Hematopoietic multipotent progenitor cell treated with erythropoietin and hydrocortisone succinate and interleukin-3 and kit ligand, for 4 days (in vitro differentiated cells): ENCODE measurements at regions not wholly inside any gene's neighbourhood (a gene's known extent, or its start where the extent isn't known, plus 50 kb on each side); places are given as distances from the start of the nearest gene placed in this dataset.
"Not testable (repeated sequence)": the region's sequence is repeated elsewhere in the genome, so short reads cannot be mapped to it uniquely, and the experiment has no call there.

Experiments used
- DNase-seq: peaks from one replicate; pipeline ENCODE4 v3.0.0-alpha.2; 2015

DNA sequence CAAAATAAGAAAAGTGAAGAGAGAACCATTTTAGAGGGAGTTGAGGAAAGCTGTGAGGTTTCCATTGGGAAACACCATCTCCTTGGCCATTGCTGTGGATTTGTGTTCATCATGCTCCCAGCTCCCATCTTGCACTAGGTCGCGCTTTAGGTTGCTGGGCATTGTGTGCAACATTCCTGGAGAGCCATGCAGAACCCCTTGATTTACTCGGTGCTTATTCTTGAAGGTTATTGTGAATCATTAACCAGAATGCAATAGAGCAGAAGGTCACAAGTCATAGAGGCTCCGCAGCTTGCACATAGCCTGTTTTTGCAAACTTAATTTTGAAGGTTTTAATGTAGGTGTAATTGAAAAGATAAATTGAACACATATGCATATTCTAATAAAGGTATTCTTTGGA is 239.2 kb upstream of the IL12A start:
- DNase-seq = no peak

DNA sequence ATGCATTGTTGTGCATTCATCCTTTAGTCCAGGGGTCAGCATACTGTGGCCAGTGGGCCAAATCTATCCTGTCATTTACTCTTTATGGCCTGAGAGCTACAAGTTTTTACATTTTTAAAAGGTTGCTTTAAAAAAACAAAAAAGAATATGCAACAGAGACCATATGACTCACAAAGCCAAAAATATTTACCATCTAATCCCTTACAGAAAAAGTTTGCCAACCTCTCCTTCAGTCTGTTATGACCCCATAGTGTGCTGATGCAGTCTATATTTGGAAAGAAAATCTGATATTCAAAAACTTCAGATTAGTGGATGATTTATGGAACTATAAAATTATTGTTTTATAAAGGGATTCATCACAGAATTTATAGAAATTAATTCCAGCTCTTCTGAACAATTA is 237.5 kb upstream of the IL12A start:
- DNase-seq = no peak

DNA sequence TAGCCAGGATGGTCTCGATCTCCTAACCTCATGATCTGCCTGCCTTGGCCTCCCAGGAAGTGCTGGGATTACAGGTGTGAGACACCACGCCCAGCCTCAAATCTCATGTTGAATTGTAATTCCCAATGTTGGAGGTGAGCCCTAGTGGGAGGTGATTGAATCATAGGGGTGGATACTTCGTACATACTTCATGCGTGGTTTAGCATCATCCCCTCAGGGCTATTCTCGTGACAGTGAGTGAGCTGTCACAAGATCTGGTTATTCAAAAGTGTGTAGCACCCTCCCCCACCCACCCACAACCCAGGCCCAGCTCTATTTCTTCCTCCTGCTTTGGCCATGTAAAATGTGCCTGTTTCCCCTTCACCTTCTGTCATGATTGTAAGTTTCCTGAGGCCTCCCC is 236.9 kb upstream of the IL12A start:
- DNase-seq = no peak

DNA sequence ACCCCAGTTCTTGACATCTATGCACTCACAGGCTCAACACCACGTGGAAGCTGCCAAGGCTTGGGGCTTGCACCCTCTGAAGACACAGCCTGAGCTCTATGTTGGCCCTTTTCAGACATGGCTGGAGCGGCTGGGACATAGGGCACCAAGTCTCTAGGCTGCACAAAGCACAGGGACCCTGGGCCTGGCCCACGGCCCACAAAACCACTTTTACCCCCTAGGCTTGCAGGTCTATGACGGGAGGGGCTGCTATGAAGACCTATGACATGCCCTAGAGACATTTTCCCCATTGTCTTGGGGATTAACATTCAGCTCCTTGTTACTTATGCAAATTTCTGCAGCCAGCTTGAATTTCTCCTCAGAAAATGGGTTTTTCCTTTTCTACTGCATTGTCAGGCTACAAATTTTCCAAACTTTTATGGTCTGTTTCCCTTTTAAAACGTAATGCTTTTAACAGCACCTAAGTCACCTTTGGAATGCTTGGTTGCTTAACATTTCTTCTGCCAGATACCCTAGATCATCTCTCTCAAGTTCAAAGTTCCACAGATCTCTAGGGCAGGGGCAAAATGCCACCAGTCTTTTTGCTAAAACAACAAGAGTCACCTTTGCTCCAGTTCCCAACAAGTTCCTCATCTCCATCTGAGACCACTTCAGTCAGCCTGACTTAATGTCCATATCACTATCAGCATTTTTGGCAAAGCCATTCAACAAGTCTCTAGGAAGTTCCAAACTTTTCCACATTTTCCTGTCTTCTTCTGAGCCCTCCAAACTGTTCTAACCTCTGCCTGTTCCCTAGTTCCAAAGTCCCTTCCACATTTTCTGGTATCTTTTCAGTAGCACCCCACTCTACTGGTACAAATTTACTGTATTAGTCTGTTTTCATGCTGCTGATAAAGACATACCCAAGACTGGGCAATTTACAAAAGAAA is 232.1 kb upstream of the IL12A start:
- DNase-seq = not testable (repeated sequence)

DNA sequence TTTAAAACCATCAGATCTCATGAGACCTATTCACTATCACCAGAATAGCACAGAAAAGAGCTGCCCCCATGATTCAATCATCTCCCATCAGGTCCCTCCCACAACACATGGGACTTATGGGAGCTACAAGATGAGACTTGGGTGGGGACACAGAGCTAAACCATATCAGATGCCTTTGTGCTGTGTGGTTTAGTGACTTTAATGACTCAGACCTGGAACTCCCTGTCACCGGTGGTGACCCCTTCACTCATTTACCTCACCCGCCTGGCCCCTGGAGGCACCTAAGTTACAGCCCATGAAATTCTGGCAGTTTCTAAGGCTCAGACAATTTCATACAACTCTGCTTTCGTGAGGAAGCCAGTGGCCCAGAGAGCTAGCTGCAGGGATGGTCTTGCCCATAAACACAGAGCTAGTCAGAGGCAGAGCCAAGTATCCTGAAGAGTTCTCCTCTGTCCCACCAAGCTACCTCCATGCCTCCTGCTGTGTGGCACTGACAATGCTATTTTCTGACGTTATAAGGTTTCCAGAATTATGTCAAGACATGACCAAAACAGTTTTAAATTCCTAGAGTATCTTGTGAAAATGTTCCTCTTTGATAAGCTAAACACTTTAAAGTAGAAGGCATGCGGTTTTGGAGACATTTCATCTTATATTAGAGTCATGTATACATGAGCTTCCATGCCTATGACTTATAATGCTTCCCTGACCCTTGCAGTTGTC is 231.1 kb upstream of the IL12A start:
- DNase-seq = peak; percentile 14

DNA sequence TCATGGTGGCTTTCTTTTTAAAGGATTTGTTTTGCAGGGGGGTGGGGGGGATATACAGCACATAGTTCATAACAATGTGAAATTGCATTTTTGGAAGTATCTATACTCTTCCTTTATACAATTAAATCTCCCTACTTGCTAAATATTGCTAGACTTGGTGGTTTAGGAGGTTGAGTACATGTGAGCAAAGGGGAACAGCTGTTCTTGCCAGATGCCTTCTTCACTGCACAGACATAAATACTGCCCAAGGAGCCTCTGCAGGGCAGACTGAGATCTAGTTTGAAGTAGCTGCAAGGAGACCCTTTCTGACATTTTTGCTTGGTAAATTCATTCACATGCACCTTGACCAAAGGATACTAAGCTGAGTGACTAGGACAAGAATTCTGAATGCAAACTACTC is 228.6 kb upstream of the IL12A start:
- peak; percentile 13 for DNase-seq

DNA sequence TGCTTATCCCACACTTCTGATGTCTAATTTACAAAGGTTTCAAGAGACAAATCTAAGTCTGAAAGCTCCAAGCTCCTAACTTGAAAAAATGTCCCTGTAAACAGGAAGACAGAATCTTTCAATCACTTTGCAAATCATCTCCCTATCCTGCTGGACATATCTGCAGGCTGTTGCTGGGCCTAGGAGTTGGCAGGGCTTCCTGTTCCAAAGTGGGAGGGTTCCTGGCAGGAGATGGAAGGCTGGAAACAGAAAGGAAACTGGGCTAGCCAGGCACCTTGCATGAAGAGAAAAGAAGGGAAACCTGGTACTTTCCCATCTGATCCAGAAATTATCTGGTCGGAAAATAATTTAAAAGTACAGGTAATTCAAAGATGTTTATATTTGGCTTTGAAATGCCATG is 227.3 kb upstream of the IL12A start:
- DNase-seq = no peak

DNA sequence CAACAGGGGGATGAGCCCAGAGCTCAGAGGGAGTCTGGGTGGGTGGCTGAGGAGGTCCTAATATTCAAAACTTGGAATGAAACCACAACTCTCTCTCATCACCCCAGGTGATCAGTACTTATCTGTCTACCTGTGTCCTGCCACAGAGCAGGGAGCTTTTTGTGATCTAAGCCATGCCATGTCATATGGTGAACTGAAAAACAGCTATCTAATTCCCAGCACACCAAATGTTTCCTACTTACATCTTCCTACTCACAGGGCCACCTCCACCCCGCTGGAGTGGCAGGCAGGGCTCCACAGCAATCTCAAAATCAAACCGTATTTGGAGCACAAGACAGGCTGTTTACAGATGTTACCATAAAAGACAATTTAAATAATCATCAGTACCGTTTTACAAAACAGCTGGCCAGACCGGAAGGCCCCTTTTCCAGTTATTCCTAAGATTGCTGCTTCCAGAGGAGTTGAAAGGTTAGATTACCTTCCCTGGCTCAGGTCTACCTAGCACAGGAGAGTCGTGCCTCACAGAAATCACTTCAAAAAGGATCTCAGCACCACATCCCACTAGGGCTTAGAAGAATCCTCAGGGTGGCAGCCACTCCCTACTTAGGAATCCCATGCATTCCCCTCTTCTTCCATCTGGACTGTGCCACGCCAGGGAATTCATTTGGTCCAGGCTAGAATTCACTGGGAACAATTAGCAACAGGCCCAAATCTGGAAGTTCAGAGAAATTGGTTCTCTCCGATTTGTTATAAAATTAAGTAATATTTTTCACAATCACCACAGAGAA is 226.6 kb upstream of the IL12A start:
- DNase-seq = no peak

DNA sequence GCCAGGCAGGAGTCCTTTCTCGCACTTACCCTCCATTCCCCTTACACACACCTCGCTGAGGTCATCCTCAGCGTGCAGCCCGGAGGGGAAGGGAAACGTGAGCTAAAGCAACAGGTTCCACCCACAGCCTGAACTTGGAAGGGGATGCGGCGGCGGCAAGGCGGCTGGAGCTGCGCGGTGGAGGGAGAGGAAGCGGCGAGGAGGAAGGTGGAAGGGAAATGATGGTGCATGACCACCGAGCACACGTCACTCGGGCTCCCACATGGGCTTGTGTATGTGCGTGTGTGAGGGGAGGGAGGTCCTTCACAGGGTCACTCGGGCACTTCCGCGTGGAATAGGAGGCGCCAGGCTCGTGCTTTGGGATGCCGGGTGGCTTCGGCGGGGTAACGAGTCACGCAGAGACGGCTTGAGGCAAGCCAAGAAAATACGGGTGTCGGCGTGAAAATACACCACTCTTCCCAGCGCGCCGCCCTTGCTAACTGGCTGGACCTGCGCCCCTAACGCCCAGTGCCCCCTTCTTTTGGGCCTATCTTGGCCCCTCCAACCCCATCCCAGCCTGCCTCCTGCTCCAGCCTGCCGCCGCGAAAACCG is 225.5 kb upstream of the IL12A start:
- DNase-seq = peak; percentile 75

DNA sequence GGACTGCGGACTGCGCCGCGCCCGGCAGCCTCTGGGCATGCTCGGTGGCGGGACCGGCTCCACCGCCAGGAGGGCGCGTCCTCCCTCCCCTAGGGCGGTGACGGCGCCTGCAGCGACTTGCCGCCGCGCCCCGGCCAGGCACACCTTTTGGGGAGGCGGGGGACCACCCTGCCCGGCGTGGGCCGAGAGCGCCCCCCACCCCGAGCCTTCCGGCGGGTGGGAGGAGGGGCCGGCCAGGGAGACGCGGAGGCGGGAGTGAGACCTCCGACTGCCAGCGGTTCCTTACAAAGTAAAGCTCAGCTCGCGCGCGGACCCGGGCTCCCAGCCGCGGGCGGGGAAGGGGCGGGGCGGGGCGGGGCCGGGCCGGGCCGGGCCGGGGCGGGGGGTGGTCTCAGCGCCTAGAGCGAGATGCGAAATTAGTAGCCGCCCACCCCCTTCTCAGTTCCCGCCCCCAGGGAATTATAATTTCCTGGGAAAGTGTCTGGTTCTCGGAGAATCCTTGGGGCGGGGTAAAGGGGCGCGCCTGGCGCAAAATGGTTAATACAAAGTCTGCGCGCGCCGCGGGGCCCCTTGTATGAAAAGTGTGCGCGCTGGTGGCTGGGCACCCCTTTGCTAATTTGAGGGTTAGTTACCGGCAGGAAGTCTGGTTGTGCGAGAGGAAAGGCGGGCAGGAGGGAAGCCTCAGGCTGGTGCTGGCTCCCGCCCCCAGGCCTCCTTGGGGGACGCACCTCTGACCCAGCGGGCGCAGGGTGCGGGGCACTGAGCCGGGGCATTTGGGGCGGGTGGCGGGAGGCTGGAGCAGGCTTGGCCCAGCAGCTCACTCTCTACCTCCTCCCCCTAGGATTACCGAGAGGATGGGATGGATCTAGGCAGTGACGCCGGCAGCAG is 224.8 kb upstream of the IL12A start:
- peak; percentile 79 for DNase-seq

DNA sequence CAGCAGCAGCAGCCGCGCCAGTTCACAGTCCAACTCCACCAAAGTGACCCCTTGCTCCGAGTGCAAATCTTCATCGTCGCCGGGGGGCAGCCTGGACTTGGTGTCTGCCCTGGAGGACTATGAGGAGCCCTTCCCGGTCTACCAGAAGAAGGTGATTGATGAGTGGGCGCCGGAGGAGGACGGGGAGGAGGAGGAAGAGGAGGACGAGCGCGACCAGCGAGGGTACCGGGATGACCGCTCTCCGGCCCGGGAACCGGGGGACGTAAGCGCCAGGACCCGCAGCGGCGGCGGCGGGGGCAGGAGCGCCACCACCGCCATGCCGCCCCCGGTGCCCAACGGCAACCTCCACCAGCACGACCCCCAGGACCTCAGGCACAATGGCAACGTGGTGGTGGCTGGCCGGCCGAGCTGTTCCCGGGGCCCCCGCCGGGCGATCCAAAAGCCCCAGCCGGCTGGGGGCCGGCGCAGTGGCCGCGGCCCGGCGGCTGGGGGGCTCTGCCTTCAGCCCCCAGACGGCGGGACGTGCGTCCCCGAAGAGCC is 224.1 kb upstream of the IL12A start:
- DNase-seq = no peak

DNA sequence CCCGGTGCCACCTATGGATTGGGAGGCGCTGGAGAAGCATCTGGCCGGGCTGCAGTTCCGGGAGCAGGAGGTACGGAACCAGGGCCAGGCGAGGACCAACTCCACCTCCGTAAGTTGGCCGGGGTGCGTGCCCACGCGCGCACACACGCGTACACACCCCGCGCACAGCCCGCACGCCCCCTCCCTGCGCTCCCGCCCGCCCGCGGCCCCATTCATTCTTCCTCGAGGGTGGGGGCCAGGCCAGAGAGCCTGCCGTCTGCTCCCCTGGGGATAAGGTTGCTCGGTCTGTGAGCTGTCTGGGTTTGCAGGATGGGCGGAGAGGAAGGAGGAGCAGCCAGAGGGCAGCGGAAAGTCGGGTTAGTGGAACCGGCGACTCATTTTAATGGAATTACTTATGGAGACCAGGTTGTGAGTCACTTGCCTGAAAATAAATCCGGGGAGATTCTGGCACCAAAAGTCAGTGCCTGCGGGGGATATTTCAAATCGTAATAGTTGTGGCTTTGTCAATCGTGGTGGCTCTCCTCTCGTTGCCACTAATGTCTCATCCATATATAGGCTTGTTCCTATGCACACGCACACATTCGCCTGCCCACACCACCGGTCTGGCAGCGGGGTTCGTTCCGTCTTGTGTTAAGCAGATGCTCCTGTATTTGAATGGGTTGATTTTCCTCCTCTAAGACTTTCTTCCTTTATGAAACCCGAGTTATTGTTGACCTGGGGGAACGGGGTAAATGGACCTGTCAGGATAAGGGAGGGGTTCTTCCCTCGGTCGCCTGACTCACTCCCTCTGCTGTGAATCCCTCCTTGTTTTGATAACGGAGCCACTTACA is 223.4 kb upstream of the IL12A start:
- DNase-seq = peak; percentile 46

DNA sequence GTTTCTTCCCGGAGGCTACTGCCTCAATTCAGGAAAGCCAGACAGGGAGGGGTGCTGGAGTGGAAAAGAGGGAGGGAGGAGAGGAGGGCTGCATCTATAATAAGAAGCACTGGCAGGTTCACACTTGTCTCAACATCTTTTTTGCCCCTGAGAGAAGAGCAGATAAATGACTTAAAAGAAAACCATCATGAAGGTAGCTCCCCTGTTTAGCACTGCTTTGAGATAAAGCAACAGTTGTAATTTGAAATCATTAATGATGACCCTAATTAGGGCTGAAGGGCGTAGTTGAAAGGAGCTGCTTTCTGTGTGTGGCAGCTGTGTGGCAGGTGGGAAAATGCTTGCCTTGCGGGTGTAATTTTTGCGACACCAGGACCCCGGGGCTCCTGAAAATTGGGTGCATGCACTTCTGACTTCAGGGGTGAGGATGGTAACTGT is 222.8 kb upstream of the IL12A start:
- DNase-seq = no peak

DNA sequence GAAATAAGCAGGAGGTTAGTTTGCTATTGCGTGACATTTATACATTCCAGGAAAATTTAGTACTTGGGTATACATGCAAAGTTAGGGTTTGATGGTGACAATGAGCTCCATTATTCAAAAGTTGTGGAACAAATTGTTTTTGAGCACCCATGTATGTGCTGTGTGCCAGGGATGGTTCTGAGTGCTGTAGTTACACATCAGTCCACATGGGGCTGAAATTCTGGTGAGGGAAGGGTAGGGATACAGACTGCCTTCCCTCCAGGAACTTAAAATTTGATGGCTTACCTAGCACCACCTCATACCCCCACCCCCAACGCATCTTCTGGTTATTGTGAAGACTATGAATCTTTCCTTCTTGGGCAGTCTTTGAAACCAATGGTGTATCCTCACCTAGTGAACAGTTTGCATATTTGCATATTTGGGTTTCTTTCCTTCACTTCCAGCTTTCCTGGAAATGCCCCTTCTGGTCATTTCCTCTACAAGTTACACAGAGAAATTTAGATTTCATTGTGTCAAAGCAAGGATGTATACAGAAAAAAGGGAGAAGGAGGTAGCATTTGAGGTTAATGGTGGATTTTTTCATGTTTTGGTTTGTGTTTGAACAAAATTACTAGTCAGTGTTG is 222.0 kb upstream of the IL12A start:
- peak; percentile 46 for DNase-seq

DNA sequence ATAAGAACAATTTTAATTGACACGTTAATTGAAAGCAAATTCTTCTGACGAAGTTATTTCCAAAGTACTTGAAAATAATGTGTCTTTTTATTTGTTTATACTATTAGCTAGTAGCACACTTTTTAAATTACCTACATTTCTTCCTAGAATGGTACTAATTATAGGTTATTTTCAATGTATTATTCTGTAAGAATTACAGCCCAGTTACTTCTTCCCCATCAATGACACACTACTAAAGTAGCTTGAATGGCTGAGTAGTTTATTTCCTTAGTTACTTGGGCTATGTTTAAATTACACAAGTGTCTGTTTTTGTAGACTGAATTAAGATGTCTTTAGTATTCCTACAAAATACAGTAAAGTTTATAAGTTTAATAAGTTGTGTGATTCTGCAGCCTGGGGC is 217.6 kb upstream of the IL12A start:
- no peak for DNase-seq

DNA sequence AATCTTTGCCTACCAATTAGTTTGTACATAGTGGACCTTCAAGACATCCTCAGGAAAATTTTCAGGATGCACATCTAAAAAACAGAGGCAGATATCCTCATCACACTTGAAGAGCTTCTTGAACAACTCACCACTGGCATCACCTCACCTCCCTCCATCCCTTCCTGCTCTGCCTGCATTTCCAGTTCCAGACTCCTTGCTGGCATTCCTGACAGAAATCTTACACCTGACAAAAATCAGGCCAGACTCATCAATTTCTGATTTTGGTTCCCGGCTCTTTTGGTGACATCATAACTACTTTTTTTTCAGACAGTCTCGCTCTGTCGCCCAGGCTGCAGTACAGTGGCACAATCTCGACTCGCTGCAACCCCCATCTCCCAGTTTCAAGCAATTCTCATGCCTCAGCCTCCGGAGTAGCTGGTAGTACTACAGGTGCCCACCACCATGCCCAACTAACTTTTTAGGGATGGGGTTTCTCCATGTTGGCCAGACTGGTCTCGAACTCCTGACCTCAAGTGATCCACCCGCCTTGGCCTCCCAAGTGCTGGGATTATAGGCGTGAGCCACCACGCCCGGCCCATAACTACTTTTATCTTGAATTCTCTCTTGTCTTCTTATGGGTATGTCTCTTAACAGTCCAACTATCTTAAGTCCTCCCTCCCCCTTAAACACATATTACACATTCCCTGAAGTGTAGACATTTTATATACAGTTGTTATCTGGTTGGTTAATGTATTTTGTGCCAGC is 216.6 kb upstream of the IL12A start:
- no peak for DNase-seq

DNA sequence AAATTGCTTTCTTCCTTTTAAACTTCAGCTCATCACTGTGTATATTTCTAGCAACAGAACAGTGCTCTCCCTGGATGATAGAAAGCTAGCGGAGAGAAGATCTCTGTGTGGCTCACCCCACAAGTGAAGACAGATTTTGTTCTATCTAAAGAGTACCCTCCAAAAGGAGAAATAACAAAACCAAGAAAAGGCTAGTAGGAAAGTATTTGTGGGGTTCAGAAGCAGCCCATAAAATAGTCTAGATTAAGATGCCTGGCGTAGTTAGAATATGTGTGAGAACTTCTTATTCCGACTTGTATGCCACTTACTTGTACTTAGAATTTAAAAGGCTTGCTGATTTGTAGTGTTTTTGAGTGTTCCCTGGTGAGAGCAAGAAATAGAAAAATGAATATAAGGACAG is 214.9 kb upstream of the IL12A start:
- no peak for DNase-seq

DNA sequence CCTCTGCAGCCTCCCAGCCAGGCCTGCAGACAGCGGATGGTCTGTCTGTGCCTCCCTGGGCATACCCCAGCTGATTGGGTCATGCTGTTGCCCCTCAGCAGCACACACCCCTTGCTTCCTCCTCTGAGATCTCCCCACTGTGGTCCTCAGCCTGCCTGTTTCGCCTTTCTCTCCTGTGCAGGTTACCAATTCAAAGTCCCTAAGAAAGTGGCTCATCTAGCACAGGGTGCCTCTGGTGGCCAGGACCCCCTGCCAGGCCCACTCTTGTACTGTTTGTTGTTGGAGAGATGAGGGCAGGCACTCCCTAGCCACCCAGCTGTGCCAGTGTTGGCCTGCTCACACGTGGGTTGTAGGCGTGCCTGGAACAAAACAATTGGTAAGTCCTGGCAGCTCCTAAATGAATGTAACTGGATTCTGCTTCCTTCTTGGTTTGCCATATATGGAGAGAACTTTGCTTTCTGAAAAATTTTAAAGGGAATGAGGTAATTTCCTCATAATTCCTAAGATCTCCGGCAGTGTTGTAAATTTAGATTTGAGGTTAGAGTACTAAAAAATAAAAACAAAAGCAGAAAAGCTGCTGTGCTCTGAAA is 213.2 kb upstream of the IL12A start:
- DNase-seq = peak; percentile 3

DNA sequence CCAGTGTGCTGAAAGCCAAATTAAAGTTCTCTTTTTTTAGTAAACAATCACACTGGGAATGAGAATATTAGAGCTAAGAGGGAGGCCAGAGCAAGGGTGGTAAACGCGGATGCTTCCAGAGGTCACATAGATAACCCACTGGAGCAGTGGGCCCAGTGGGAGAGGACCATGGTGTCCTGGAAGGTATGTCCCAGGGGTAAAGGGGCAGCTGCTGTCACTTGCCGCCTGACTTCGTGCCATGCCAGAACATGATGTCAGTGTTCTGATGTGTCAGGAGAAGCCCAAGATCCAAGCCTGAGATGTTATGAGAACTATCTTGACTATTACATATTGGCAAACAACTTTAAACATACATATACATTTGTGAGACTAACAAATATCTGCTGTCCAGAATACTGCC is 211.9 kb upstream of the IL12A start:
- no peak for DNase-seq
